ENCODE measurements at regions not wholly inside any gene's neighbourhood (a gene's known extent, or its start where the extent isn't known, plus 50 kb on each side); places are given as distances from the start of the nearest gene placed in this dataset.

DNA sequence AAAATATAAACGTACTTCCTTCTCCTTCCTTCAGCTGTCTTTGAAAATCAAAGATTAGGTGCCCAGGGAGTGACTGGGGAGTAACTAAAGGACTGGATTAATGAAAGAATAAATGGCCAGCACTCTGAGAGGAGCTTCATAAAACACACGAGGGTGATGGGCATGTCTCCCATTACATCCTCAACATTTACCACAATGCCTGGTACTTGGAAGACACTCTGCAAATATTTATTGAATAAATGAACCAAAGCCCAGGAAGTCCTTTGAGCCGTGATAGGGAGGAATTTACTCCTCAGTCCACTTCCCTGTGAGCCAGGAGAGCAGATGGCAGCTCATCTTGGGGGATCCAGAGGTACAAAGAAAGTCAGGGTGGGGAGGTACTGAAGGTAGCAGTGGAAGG, 96.3 kb downstream of the RAB11FIP2 start:
- H3K9me3 ChIP-seq (ENCODE audit: control insufficient read depth in 1 of 2, insufficient read depth in 1 of 2, low read depth in 1 of 2, low read length in 2 of 2), result no peaks in the 10 kb centered on the region
- ChIA-PET POLR2A (no interaction called here), RAD21 (ENCODE audit: low non-redundant PET in 1 of 2, low total read pairs in 2 of 2, uncharacterized antibody in 2 of 2, unreplicated experiment in 2 of 2) (interaction anchor here in 1 of 2 experiments (0.6 kb wide), 1 partner anchor 420 kb away, joined by 3 read pairs; no protein-coding TSS in a partner anchor), CTCF (no interaction called here)
- DNase-seq (ENCODE audit: low read depth, low spot score) (no peak), ATAC-seq (no peak)
- TF ChIP-seq, protein P1, sequence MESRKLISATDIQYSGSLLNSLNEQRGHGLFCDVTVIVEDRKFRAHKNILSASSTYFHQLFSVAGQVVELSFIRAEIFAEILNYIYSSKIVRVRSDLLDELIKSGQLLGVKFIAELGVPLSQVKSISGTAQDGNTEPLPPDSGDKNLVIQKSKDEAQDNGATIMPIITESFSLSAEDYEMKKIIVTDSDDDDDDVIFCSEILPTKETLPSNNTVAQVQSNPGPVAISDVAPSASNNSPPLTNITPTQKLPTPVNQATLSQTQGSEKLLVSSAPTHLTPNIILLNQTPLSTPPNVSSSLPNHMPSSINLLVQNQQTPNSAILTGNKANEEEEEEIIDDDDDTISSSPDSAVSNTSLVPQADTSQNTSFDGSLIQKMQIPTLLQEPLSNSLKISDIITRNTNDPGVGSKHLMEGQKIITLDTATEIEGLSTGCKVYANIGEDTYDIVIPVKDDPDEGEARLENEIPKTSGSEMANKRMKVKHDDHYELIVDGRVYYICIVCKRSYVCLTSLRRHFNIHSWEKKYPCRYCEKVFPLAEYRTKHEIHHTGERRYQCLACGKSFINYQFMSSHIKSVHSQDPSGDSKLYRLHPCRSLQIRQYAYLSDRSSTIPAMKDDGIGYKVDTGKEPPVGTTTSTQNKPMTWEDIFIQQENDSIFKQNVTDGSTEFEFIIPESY (IDR thresholded peaks at IDR 0.05; ENCODE audit: extremely low read depth, insufficient replicate concordance, low read length), result no peak
- TF ChIP-seq ZFX (IDR thresholded peaks at IDR 0.05) (no peak), RAD21 (IDR thresholded peaks at IDR 0.05; ENCODE audit: low read depth) (no peak), SRF (IDR thresholded peaks at IDR 0.05; ENCODE audit: low read depth) (no peak), EZH2 (IDR thresholded peaks at IDR 0.05) (no peak), POLR2AphosphoS5 (IDR thresholded peaks at IDR 0.05; ENCODE audit: low read depth, low read length) (no peak), SP1 (IDR thresholded peaks at IDR 0.05; ENCODE audit: low read depth) (no peak), EGR1 (IDR thresholded peaks at IDR 0.05; ENCODE audit: low read depth) (no peak), SIN3A (IDR thresholded peaks at IDR 0.05; ENCODE audit: low read depth) (no peak), ZNF274 (IDR thresholded peaks at IDR 0.05; ENCODE audit: low read depth, low read length) (no peak), CEBPB (IDR thresholded peaks at IDR 0.05; ENCODE audit: low read depth) (no peak), CBX3 (IDR thresholded peaks at IDR 0.05; ENCODE audit: low read depth) (no peak)
- TF ChIP-seq, protein P2, sequence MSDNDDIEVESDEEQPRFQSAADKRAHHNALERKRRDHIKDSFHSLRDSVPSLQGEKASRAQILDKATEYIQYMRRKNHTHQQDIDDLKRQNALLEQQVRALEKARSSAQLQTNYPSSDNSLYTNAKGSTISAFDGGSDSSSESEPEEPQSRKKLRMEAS (IDR thresholded peaks at IDR 0.05), result no peak
- TF ChIP-seq, protein P3, sequence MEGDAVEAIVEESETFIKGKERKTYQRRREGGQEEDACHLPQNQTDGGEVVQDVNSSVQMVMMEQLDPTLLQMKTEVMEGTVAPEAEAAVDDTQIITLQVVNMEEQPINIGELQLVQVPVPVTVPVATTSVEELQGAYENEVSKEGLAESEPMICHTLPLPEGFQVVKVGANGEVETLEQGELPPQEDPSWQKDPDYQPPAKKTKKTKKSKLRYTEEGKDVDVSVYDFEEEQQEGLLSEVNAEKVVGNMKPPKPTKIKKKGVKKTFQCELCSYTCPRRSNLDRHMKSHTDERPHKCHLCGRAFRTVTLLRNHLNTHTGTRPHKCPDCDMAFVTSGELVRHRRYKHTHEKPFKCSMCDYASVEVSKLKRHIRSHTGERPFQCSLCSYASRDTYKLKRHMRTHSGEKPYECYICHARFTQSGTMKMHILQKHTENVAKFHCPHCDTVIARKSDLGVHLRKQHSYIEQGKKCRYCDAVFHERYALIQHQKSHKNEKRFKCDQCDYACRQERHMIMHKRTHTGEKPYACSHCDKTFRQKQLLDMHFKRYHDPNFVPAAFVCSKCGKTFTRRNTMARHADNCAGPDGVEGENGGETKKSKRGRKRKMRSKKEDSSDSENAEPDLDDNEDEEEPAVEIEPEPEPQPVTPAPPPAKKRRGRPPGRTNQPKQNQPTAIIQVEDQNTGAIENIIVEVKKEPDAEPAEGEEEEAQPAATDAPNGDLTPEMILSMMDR (IDR thresholded peaks at IDR 0.05 in 2 of 3, conservative IDR thresholded peaks at IDR 0.05 in 1 of 3; ENCODE audit: borderline replicate concordance in 1 of 3, insufficient read depth in 1 of 3, low read depth in 2 of 3, low read length in 2 of 3), result no peak
- TF ChIP-seq, protein P4, sequence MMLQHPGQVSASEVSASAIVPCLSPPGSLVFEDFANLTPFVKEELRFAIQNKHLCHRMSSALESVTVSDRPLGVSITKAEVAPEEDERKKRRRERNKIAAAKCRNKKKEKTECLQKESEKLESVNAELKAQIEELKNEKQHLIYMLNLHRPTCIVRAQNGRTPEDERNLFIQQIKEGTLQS (IDR thresholded peaks at IDR 0.05), result no peak
- intact Hi-C loops (cut with micrococcal nuclease), result no loop called here
- H3K4me1 ChIP-seq (ENCODE audit: control insufficient read depth in 1 of 2, insufficient read depth in 2 of 2, low read length in 2 of 2), result peaks cover 9 to 19% of the 10 kb centered on the region in 2 experiments; a peak in 3 of 4 replicates
- H3K4me3 ChIP-seq (replicated peaks in 1 of 2; ENCODE audit: low read depth in 1 of 2, low read length in 2 of 2), result no peak overlapping the region
- no peaks in the 10 kb centered on the region for H3K79me2 ChIP-seq (ENCODE audit: insufficient read depth, low read length)
- H3K4me2 ChIP-seq (ENCODE audit: low read length), result no peak overlapping the region
- H4K20me1 ChIP-seq (ENCODE audit: insufficient read depth), result no peaks in the 10 kb centered on the region
- no TSS peak for BruUV-seq (replicated peaks)
- H3K9ac ChIP-seq (ENCODE audit: low read length), result no peak overlapping the region
- peaks cover 87% of the 10 kb centered on the region for H3K27me3 ChIP-seq (ENCODE audit: insufficient read depth, low read length)
- no peak overlapping the region for H2AFZ ChIP-seq (ENCODE audit: low read depth, low read length, poor library complexity, severe bottlenecking)
- no peaks in the 10 kb centered on the region for H3K36me3 ChIP-seq (ENCODE audit: control insufficient read depth in 1 of 2, insufficient read depth in 2 of 2, low read length in 2 of 2)
- no peak overlapping the region for H3K27ac ChIP-seq (ENCODE audit: low read depth, low read length)
- H3K9me2 ChIP-seq (ENCODE audit: insufficient read depth), result no peaks in the 10 kb centered on the region
